Stomach (tissue), 8 donors: ENCODE measurements at regions not wholly inside any gene's neighbourhood (a gene's known extent, or its start where the extent isn't known, plus 50 kb on each side); places are given as distances from the start of the nearest gene placed in this dataset.

ENCODE experiments used
- DNase-seq, 2 donors: peaks; one replicate each; pipeline versions ENCODE4 v3.0.0 to v3.0.0-alpha.2; 2013 to 2019
- H3K27ac ChIP-seq, 5 donors: fragments of 200-600 bp in 4 of 5; sonication (generic) in 4 of 5; one replicate each; pipeline ENCODE4 v1.5.1; 2013 to 2019; ENCODE audit warnings: mild to moderate bottlenecking in 1 of 5, moderate library complexity in 1 of 5
- H3K27me3 ChIP-seq, 3 donors: fragments of 200-600 bp; sonication (generic); one replicate each; pipeline ENCODE4 v1.5.1; 2017 to 2019; ENCODE audit warnings: mixed run types in 1 of 3
- H3K36me3 ChIP-seq, 4 donors: fragments of 200-600 bp; sonication (generic); 1 replicate in 3 of 4; 2 replicates in 1 of 4; pipeline ENCODE4 v1.5.1; 2016 to 2019
- H3K4me1 ChIP-seq, 4 donors: fragments of 200-600 bp; sonication (generic); one replicate each; pipeline ENCODE4 v1.5.1; 2016 to 2019
- H3K4me3 ChIP-seq, 4 donors: fragments of 200-600 bp; sonication (generic) in 3 of 4; one replicate each; pipeline ENCODE4 v1.5.1; 2016 to 2019; ENCODE audit warnings: mild to moderate bottlenecking in 1 of 4
- H3K9me3 ChIP-seq, 4 donors: fragments of 200-600 bp; sonication (generic); one replicate each; pipeline ENCODE4 v1.5.1; 2016 to 2019
- EP300 ChIP-seq: sonication (generic); formaldehyde crosslinking; IDR thresholded peaks from one replicate; pipeline ENCODE4 v1.6.1; 2017; ENCODE audit warnings: antibody characterized with exemption
- POLR2A ChIP-seq, 4 donors: fragments of 450-650 bp; IDR thresholded peaks; one replicate each; pipeline ENCODE4 v1.6.1; 2016; ENCODE audit warnings: antibody characterized with exemption in 4 of 4, control low read depth in 2 of 4, mild to moderate bottlenecking in 1 of 4, moderate library complexity in 1 of 4
- POLR2AphosphoS5 ChIP-seq, 3 donors: sonication (generic); formaldehyde crosslinking; IDR thresholded peaks; one replicate each; pipeline ENCODE4 v1.6.1; 2016; ENCODE audit warnings: antibody characterized with exemption in 3 of 3
- WGBS, 5 donors: extraction: QIAGEN DNeasy Blood & Tissue Kit in 3 of 5; methylation state at CpG; one replicate each; pipeline versions ENCODE4 v1.1.5 to v1.1.7; 2013 to 2018; 5-methylcytosine and 5-hydroxymethylcytosine counted together
- intact Hi-C: fragments of 100-400 bp; cut with DNase I; formaldehyde crosslinking; loops from one replicate; pipeline ENCODE4 v1.15.1; 2023; ENCODE audit warnings: low total_unique reads
- TF ChIP-seq, protein P1 (sequence below), 7 experiments: fragments of 450-650 bp in 4 of 7; fragments of 200-600 bp in 3 of 7; sonication (generic) in 3 of 7; IDR thresholded peaks; one replicate each; pipeline ENCODE4 v1.5.1; 2016 to 2019; ENCODE audit warnings: antibody characterized with exemption in 7 of 7, control low read depth in 2 of 7, mild to moderate bottlenecking in 1 of 7
- donor health status: healthy with polysubstance abuse.
- donor health status: Bipolar disorder and iron deficiency.
- donor health status: healthy.

GRCh38 chr15:57795261-57795660, 88.7 kb downstream of the POLR2M start:
- Histone ChIP-seq H3K27me3 (no peaks in the 10 kb centered on the region), H3K4me1 (peaks cover 0 to 10% (median 0%) of the 10 kb centered on the region in 4 donors), H3K27ac (no peak overlapping the region), H3K36me3 (no peaks in the 10 kb centered on the region), H3K4me3 (no peak overlapping the region), H3K9me3 (no peaks in the 10 kb centered on the region)
- TF ChIP-seq, protein P1, sequence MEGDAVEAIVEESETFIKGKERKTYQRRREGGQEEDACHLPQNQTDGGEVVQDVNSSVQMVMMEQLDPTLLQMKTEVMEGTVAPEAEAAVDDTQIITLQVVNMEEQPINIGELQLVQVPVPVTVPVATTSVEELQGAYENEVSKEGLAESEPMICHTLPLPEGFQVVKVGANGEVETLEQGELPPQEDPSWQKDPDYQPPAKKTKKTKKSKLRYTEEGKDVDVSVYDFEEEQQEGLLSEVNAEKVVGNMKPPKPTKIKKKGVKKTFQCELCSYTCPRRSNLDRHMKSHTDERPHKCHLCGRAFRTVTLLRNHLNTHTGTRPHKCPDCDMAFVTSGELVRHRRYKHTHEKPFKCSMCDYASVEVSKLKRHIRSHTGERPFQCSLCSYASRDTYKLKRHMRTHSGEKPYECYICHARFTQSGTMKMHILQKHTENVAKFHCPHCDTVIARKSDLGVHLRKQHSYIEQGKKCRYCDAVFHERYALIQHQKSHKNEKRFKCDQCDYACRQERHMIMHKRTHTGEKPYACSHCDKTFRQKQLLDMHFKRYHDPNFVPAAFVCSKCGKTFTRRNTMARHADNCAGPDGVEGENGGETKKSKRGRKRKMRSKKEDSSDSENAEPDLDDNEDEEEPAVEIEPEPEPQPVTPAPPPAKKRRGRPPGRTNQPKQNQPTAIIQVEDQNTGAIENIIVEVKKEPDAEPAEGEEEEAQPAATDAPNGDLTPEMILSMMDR (IDR thresholded peaks at IDR 0.05), result no peak
- TF ChIP-seq EP300 (no peak), POLR2A (IDR thresholded peaks at IDR 0.05) (no peak), POLR2AphosphoS5 (IDR thresholded peaks at IDR 0.05) (no peak)
- no peak for DNase-seq
- intact Hi-C loops, result no loop called here
- 83 to 90% (median 86%) methylated on average over 6 of the region's 6 CpGs for WGBS, 5 donors

DNA sequence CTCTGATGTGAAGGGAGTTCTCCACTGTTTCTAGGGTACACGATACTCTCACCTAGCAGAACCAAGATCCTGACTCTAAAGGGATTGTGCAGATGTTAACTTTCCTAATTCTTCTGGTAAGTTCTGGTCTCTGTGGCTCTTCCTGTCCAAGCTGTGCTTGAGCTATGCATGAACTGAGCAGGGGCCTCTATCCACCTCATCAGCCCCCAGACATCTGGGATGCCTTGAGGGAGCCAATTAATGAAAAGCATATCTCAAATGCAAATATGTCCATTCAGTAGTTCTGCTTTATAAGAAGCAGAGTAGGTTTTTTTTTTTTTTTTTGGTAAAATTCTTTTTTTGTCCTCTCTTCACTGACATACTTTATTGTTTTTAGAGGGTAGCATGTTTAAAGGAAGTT, 89.6 kb downstream of the POLR2M start:
- H3K4me1 ChIP-seq, result peaks cover 0 to 10% (median 0%) of the 10 kb centered on the region in 4 donors
- TF ChIP-seq, protein P1 (IDR thresholded peaks at IDR 0.05), result no peak
- TF ChIP-seq POLR2A (IDR thresholded peaks at IDR 0.05) (no peak), POLR2AphosphoS5 (IDR thresholded peaks at IDR 0.05) (no peak), EP300 (no peak)
- H3K36me3 ChIP-seq, result no peaks in the 10 kb centered on the region
- WGBS, 5 donors, result 90 to 100% (median 93%) methylated on average over 1 of the region's 1 CpG
- H3K27ac ChIP-seq, result no peak overlapping the region
- no peak for DNase-seq
- no peaks in the 10 kb centered on the region for H3K27me3 ChIP-seq
- H3K9me3 ChIP-seq, result no peaks in the 10 kb centered on the region
- intact Hi-C loops, result no loop called here
- H3K4me3 ChIP-seq, result no peak overlapping the region

DNA sequence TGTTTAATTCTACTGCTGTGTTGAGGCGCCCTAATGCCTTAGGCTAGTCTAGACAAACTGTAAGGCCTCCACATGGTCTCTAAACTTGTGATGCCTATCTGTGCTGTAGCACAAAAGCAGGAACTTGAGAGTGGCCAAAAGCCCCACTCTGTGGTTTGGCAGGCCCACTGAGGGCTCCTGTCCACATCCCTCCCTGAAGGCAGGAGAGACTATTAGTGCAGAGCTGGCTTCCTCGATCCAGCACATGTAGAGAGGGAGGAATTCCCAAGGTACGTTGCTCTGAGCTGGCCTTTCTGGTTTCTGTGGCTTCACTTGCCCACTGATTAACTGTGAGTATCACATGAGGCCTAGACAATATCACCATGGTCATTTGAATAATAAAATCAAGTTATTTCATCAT, 90.6 kb downstream of the POLR2M start:
- Histone ChIP-seq H3K4me3 (no peak overlapping the region), H3K27ac (no peak overlapping the region), H3K27me3 (no peaks in the 10 kb centered on the region), H3K4me1 (peaks cover 0 to 10% (median 0%) of the 10 kb centered on the region in 4 donors), H3K9me3 (no peaks in the 10 kb centered on the region), H3K36me3 (no peaks in the 10 kb centered on the region)
- WGBS, 5 donors, result 59 to 79% (median 75%) methylated on average over 3 of the region's 3 CpGs
- no peak for TF ChIP-seq EP300
- no peak for TF ChIP-seq POLR2AphosphoS5 (IDR thresholded peaks at IDR 0.05)
- TF ChIP-seq POLR2A (IDR thresholded peaks at IDR 0.05), result no peak
- TF ChIP-seq, protein P1 (IDR thresholded peaks at IDR 0.05), result no peak
- intact Hi-C loops, result no loop called here
- no peak for DNase-seq

- no peak overlapping the region for H3K4me3 ChIP-seq
- H3K4me1 ChIP-seq, result peaks cover 0 to 10% (median 0%) of the 10 kb centered on the region in 4 donors
These were observed 91.2 kb downstream of the POLR2M start for GRCh38 chr15:57797568-57798267.

More at GRCh38 chr15:57797568-57798267, 91.2 kb downstream of the POLR2M start:
- no peaks in the 10 kb centered on the region for H3K27me3 ChIP-seq
- TF ChIP-seq POLR2AphosphoS5 (IDR thresholded peaks at IDR 0.05) (no peak), POLR2A (IDR thresholded peaks at IDR 0.05) (no peak), EP300 (no peak)
- TF ChIP-seq, protein P1 (IDR thresholded peaks at IDR 0.05), result no peak
- DNase-seq, result no peak
- H3K27ac ChIP-seq, result no peak overlapping the region
- no peaks in the 10 kb centered on the region for H3K9me3 ChIP-seq
- intact Hi-C loops, result no loop called here
- no peaks in the 10 kb centered on the region for H3K36me3 ChIP-seq
- 55 to 64% (median 58%) methylated on average over 7 of the region's 7 CpGs for WGBS, 5 donors
